Esophagus muscularis mucosa (tissue), 4 donors: ENCODE measurements at regions not wholly inside any gene's neighbourhood (a gene's known extent, or its start where the extent isn't known, plus 50 kb on each side); places are given as distances from the start of the nearest gene placed in this dataset.

ENCODE experiments used
- DNase-seq: peaks from one replicate; pipeline ENCODE4 v3.0.0-alpha.2; 2017; ENCODE audit errors: extremely low spot score
- H3K27ac ChIP-seq, 4 donors: fragments of 200-600 bp; sonication (generic); replicated peaks in 1 of 4; 1 replicate in 3 of 4; 2 replicates in 1 of 4; pipeline ENCODE4 v1.5.1; 2016 to 2019; ENCODE audit warnings: mild to moderate bottlenecking in 1 of 4
- H3K27me3 ChIP-seq, 4 donors: fragments of 200-600 bp; sonication (generic); one replicate each; pipeline versions ENCODE4 v1.5.1 to v1.6.0; 2016 to 2019
- H3K36me3 ChIP-seq, 4 donors: fragments of 200-600 bp; sonication (generic); one replicate each; pipeline ENCODE4 v1.5.1; 2016 to 2019
- H3K4me1 ChIP-seq, 4 donors: fragments of 200-600 bp; sonication (generic); one replicate each; pipeline ENCODE4 v1.5.1; 2016 to 2019
- H3K4me3 ChIP-seq, 4 donors: fragments of 200-600 bp; sonication (generic); 1 replicate in 2 of 4; 2 replicates in 2 of 4; pipeline ENCODE4 v1.5.1; 2016 to 2019; ENCODE audit warnings: mild to moderate bottlenecking in 4 of 4, moderate library complexity in 1 of 4
- H3K9me3 ChIP-seq, 4 donors: fragments of 200-600 bp; sonication (generic); 1 replicate in 3 of 4; 2 replicates in 1 of 4; pipeline ENCODE4 v1.5.1; 2016 to 2019
- CTCF ChIP-seq, 3 experiments: fragments of 200-600 bp in 2 of 3; fragments of 450-650 bp in 1 of 3; sonication (generic) in 2 of 3; IDR thresholded peaks; one replicate each; pipeline ENCODE4 v1.5.1; 2017 to 2019; ENCODE audit warnings: antibody characterized with exemption in 3 of 3, mild to moderate bottlenecking in 2 of 3, moderate library complexity in 1 of 3
- EP300 ChIP-seq: sonication (generic); formaldehyde crosslinking; IDR thresholded peaks from one replicate; pipeline ENCODE4 v1.6.1; 2017; ENCODE audit warnings: antibody characterized with exemption
- POLR2A ChIP-seq: fragments of 450-650 bp; IDR thresholded peaks from one replicate; pipeline ENCODE4 v1.6.1; 2017; ENCODE audit warnings: antibody characterized with exemption, moderate library complexity, mild to moderate bottlenecking, low read depth
- POLR2AphosphoS5 ChIP-seq, 2 donors: sonication (generic); formaldehyde crosslinking; IDR thresholded peaks; one replicate each; pipeline ENCODE4 v1.6.1; 2017; ENCODE audit warnings: antibody characterized with exemption in 2 of 2
- WGBS: methylation state at CpG from one replicate; pipeline ENCODE4 v1.1.5; 2018; 5-methylcytosine and 5-hydroxymethylcytosine counted together
- intact Hi-C: fragments of 100-400 bp; cut with DNase I; formaldehyde crosslinking; loops from one replicate; pipeline ENCODE4 v1.15.1; 2023

GRCh38 chr2:180111901-180112300 is 104.8 kb upstream of the CWC22 start:
- Histone ChIP-seq H3K4me3 (no peak overlapping the region), H3K27me3 (no peaks in the 10 kb centered on the region), H3K36me3 (no peaks in the 10 kb centered on the region), H3K27ac (no peak overlapping the region), H3K9me3 (no peaks in the 10 kb centered on the region), H3K4me1 (no peaks in the 10 kb centered on the region)
- TF ChIP-seq EP300 (no peak), POLR2A (no peak), CTCF (IDR thresholded peaks at IDR 0.05) (no peak), POLR2AphosphoS5 (IDR thresholded peaks at IDR 0.05) (no peak)
- no peak for DNase-seq
- intact Hi-C loops = no loop called here
- WGBS = 98% methylated on average over 1 of the region's 1 CpG

- Histone ChIP-seq H3K9me3 (no peaks in the 10 kb centered on the region), H3K4me1 (no peaks in the 10 kb centered on the region), H3K27ac (no peak overlapping the region), H3K36me3 (no peaks in the 10 kb centered on the region), H3K4me3 (no peak overlapping the region), H3K27me3 (no peaks in the 10 kb centered on the region)
- intact Hi-C loops = no loop called here
- TF ChIP-seq CTCF (IDR thresholded peaks at IDR 0.05) (no peak), EP300 (no peak), POLR2AphosphoS5 (IDR thresholded peaks at IDR 0.05) (no peak), POLR2A (no peak)
- no peak for DNase-seq
- WGBS = 96% methylated on average over 6 of the region's 6 CpGs
Observed at GRCh38 chr2:180110469-180110868, 103.4 kb upstream of the CWC22 start.

- WGBS = 47% methylated on average over 1 of the region's 1 CpG
- no peaks in the 10 kb centered on the region for H3K27me3 ChIP-seq
- H3K4me1 ChIP-seq = no peaks in the 10 kb centered on the region
- no peak overlapping the region for H3K4me3 ChIP-seq
- intact Hi-C loops = no loop called here
- H3K36me3 ChIP-seq = no peaks in the 10 kb centered on the region
- H3K9me3 ChIP-seq = no peaks in the 10 kb centered on the region
- TF ChIP-seq CTCF (IDR thresholded peaks at IDR 0.05) (no peak), EP300 (no peak), POLR2AphosphoS5 (IDR thresholded peaks at IDR 0.05) (no peak), POLR2A (no peak)
- DNase-seq = no peak
- H3K27ac ChIP-seq = no peak overlapping the region
Observed at GRCh38 chr2:180101846-180102245, 94.7 kb upstream of the CWC22 start.

- TF ChIP-seq EP300 (no peak), CTCF (IDR thresholded peaks at IDR 0.05) (no peak), POLR2A (no peak), POLR2AphosphoS5 (IDR thresholded peaks at IDR 0.05) (no peak)
- no peak for DNase-seq
- WGBS = 82% methylated on average over 4 of the region's 4 CpGs
- no peaks in the 10 kb centered on the region for H3K4me1 ChIP-seq
- no peaks in the 10 kb centered on the region for H3K9me3 ChIP-seq
- H3K36me3 ChIP-seq = no peaks in the 10 kb centered on the region
- intact Hi-C loops = no loop called here
- no peaks in the 10 kb centered on the region for H3K27me3 ChIP-seq
- H3K4me3 ChIP-seq = no peak overlapping the region
- H3K27ac ChIP-seq = no peak overlapping the region
Observed at GRCh38 chr2:180099308-180099707, 92.2 kb upstream of the CWC22 start.

GRCh38 chr2:180085144-180085543 is 78.0 kb upstream of the CWC22 start:
- Histone ChIP-seq H3K9me3 (peaks cover 0 to 9% (median 0%) of the 10 kb centered on the region in 4 donors), H3K4me1 (no peaks in the 10 kb centered on the region), H3K4me3 (no peak overlapping the region), H3K27me3 (no peaks in the 10 kb centered on the region), H3K36me3 (no peaks in the 10 kb centered on the region), H3K27ac (no peak overlapping the region)
- TF ChIP-seq POLR2AphosphoS5 (IDR thresholded peaks at IDR 0.05) = no peak
- TF ChIP-seq CTCF (IDR thresholded peaks at IDR 0.05) = no peak
- no peak for TF ChIP-seq EP300
- intact Hi-C loops = no loop called here
- DNase-seq = no peak
